ENCODE measurements at regions not wholly inside any gene's neighbourhood (a gene's known extent, or its start where the extent isn't known, plus 50 kb on each side); places are given as distances from the start of the nearest gene placed in this dataset.

DNA sequence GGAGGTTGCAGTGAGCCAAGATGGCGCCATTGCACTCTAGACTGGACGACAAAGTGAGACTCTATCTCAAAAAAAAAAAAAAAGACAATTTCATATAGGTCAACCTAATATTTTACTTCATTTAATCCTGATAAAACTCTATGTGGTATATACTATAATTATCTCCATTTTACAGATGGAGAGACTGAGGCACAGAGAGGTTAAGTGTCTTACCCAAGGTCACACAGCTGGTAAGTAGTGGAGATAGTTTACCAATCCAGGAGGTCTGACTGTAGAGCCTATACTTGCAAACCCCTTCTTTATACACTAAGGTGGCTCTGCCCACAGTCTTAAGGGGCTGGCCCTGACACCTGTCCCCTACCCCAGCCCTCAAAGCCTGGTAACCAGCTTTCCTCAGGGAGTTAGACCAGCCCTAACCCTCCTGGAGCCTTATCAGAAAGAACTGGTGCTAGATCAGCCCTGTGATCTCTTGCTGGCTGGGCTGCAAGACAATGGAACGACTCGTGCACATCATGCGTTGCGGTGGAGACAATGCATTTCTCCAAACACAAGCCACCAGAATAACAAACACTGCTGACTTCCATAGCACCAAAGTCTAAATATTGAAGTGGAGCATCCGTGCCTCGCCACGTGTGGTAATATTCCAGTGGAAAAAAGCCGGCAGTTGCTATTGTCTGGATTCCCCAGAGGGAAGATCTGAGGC lies 60.0 kb upstream of the SMAD3 start:
- intact Hi-C loops (cut with DNase I): no loop called here
- H3K27ac ChIP-seq: no peak overlapping the region
- TF ChIP-seq CTCF (IDR thresholded peaks at IDR 0.05): no peak
- no peaks in the 10 kb centered on the region for H3K9me3 ChIP-seq
- no peaks in the 10 kb centered on the region for H3K36me3 ChIP-seq
- H3K4me3 ChIP-seq: no peak overlapping the region
- H3K27me3 ChIP-seq: no peaks in the 10 kb centered on the region
- no peak for DNase-seq (ENCODE audit: low spot score in 2 of 2)
- H3K4me1 ChIP-seq: no peaks in the 10 kb centered on the region

GRCh38 chr15:67006083-67007065 lies 59.0 kb upstream of the SMAD3 start:
- intact Hi-C loops (cut with DNase I): no loop called here
- DNase-seq (ENCODE audit: low spot score in 2 of 2): no peak
- H3K27ac ChIP-seq: no peak overlapping the region

GRCh38 chr15:67009576-67010569 lies 55.5 kb upstream of the SMAD3 start:
- peaks cover 0 to 8% of the 10 kb centered on the region in 2 donors for H3K4me1 ChIP-seq
- no peaks in the 10 kb centered on the region for H3K9me3 ChIP-seq
- TF ChIP-seq CTCF (IDR thresholded peaks at IDR 0.05): no peak
- no peaks in the 10 kb centered on the region for H3K36me3 ChIP-seq
- no peak overlapping the region for H3K4me3 ChIP-seq
- no peak for DNase-seq (ENCODE audit: low spot score in 2 of 2)
- no peak overlapping the region for H3K27ac ChIP-seq
- intact Hi-C loops (cut with DNase I): no loop called here
- no peaks in the 10 kb centered on the region for H3K27me3 ChIP-seq

More at GRCh38 chr15:67006083-67007065, 59.0 kb upstream of the SMAD3 start:
- H3K4me1 ChIP-seq: no peaks in the 10 kb centered on the region
- no peaks in the 10 kb centered on the region for H3K9me3 ChIP-seq
- H3K36me3 ChIP-seq: no peaks in the 10 kb centered on the region
- TF ChIP-seq CTCF (IDR thresholded peaks at IDR 0.05): no peak
- H3K27me3 ChIP-seq: no peaks in the 10 kb centered on the region
- H3K4me3 ChIP-seq: no peak overlapping the region

GRCh38 chr15:67010898-67011616 lies 54.3 kb upstream of the SMAD3 start:
- no peak overlapping the region for H3K27ac ChIP-seq
- H3K9me3 ChIP-seq: no peaks in the 10 kb centered on the region
- H3K27me3 ChIP-seq: no peaks in the 10 kb centered on the region
- no peak overlapping the region for H3K4me3 ChIP-seq
- TF ChIP-seq CTCF (IDR thresholded peaks at IDR 0.05): no peak
- H3K4me1 ChIP-seq: peaks cover 0 to 8% of the 10 kb centered on the region in 2 donors
- DNase-seq (ENCODE audit: low spot score in 2 of 2): peak in 1 of 2 donors; percentile 40
- H3K36me3 ChIP-seq: no peaks in the 10 kb centered on the region
- intact Hi-C loops (cut with DNase I): no loop called here
